Activated CD4-positive, alpha-beta memory T cell treated with anti-CD3 and anti-CD28 coated beads for 36 hours (primary cell): ENCODE measurements at regions not wholly inside any gene's neighbourhood (a gene's known extent, or its start where the extent isn't known, plus 50 kb on each side); places are given as distances from the start of the nearest gene placed in this dataset.
"Not testable (repeated sequence)": the region's sequence is repeated elsewhere in the genome, so short reads cannot be mapped to it uniquely, and the experiment has no call there.

Experiments used
- CTCF ChIA-PET: fragments of 350-600 bp; sonication (Branson Sonifier 250); formaldehyde crosslinking; loops from one replicate; lab custom pipeline; 2021; ENCODE audit warnings: antibody characterized with exemption, inconsistent platforms; lab: Charles Lee
- POLR2A ChIA-PET: fragments of 350-600 bp; sonication (Branson Sonifier 250); formaldehyde crosslinking; loops from one replicate; lab custom pipeline; 2021; ENCODE audit warnings: antibody characterized with exemption; lab: Charles Lee
- DNase-seq: peaks from one replicate; pipeline ENCODE4 v3.0.0-alpha.2; 2020
- H3K27ac Mint-ChIP-seq: one replicate; pipeline ENCODE4 v1.8.0; 2021; ENCODE audit warnings: mixed read lengths
- H3K27me3 Mint-ChIP-seq: one replicate; pipeline ENCODE4 v1.8.0; 2021; ENCODE audit warnings: mixed read lengths
- H3K36me3 Mint-ChIP-seq: one replicate; pipeline ENCODE4 v1.8.0; 2021; ENCODE audit warnings: mixed read lengths
- H3K4me1 Mint-ChIP-seq: one replicate; pipeline ENCODE4 v1.8.0; 2021; ENCODE audit warnings: low read depth, mixed read lengths
- H3K4me3 Mint-ChIP-seq: one replicate; pipeline ENCODE4 v1.8.0; 2021; ENCODE audit warnings: mild to moderate bottlenecking, mixed read lengths
- H3K9me3 Mint-ChIP-seq: one replicate; pipeline ENCODE4 v1.8.0; 2021; ENCODE audit warnings: mixed read lengths
- intact Hi-C: fragments of 100-400 bp; cut with micrococcal nuclease; formaldehyde crosslinking; loops from one replicate; pipeline ENCODE4 v1.15.1; 2023

DNA sequence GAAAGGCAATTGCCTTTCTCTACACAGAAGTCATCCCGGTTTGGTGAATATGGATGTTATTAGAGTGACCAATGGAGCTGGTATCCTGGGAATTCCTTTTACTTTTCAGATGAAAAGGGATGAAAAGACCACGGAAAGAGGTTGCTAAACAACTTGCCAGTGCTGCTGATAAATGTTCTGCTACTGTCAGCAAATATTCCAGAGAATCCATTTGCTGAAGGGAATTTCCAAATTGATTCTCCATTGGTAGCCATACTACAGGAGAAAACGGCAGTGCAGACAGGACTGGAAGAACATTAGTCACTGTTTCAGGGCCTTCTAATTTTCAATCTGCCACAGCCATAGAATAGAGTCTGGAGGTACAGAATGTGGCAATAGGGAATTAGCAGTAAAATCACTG is 451.5 kb downstream of the PCDH11X start:
- Mint-ChIP-seq H3K27ac (no peak overlapping the region), H3K27me3 (no peaks in the 10 kb centered on the region)
- intact Hi-C loops: no loop called here

DNA sequence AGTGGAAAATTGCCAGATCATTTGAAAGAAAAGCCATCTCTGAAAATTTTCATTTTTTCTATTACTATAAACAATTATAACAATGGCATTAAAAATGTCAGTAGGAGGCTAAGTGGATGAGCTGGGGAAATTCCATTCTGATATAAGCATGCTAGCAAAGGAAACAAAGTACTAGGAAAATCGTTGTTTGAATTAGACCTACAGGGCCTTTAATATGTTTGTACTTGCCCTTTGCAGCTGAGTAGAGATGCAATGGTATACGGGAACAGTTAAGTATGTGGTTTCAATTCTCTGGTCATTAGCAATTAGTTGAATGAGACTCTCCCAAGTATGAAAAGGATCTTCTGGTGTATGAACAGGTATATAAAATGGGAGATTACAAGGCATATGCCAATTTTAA is 452.2 kb downstream of the PCDH11X start:
- ChIA-PET POLR2A (no interaction called here), CTCF (no interaction called here)
- no peaks in the 10 kb centered on the region for H3K36me3 Mint-ChIP-seq
- no peak overlapping the region for H3K4me3 Mint-ChIP-seq
- H3K27ac Mint-ChIP-seq: no peak overlapping the region
- no peaks in the 10 kb centered on the region for H3K27me3 Mint-ChIP-seq
- DNase-seq: no peak
- intact Hi-C loops: no loop called here
- H3K4me1 Mint-ChIP-seq: no peaks in the 10 kb centered on the region
- no peaks in the 10 kb centered on the region for H3K9me3 Mint-ChIP-seq

More for the DNA sequence above, 451.5 kb downstream of the PCDH11X start:
- CTCF ChIA-PET: no interaction called here
- Mint-ChIP-seq H3K4me1 (no peaks in the 10 kb centered on the region), H3K9me3 (no peaks in the 10 kb centered on the region), H3K36me3 (no peaks in the 10 kb centered on the region), H3K4me3 (no peak overlapping the region)
- no peak for DNase-seq
- POLR2A ChIA-PET: no interaction called here

DNA sequence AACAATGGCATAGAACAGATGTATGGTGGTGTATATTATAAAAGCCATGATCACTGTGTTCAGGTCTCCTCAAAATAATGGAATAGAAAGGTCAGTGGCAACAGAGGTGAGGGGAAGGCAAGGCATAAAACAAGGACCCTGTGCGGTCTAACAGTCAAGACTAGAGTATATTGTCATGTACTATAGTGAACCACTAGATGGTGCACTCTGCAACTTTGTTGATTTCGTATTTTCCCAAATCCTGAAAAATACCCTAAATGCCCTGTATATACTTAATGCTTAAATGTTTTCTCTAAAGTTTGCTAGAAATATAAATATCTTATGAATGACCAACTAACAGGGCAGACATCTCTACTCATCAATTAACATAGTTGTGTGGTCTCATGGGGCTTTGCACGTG is 453.0 kb downstream of the PCDH11X start:
- no peaks in the 10 kb centered on the region for H3K36me3 Mint-ChIP-seq
- intact Hi-C loops: no loop called here
- no peak overlapping the region for H3K4me3 Mint-ChIP-seq
- no peaks in the 10 kb centered on the region for H3K27me3 Mint-ChIP-seq
- H3K4me1 Mint-ChIP-seq: no peaks in the 10 kb centered on the region
- H3K27ac Mint-ChIP-seq: no peak overlapping the region
- POLR2A ChIA-PET: no interaction called here
- no peaks in the 10 kb centered on the region for H3K9me3 Mint-ChIP-seq
- CTCF ChIA-PET: no interaction called here
- DNase-seq: no peak

DNA sequence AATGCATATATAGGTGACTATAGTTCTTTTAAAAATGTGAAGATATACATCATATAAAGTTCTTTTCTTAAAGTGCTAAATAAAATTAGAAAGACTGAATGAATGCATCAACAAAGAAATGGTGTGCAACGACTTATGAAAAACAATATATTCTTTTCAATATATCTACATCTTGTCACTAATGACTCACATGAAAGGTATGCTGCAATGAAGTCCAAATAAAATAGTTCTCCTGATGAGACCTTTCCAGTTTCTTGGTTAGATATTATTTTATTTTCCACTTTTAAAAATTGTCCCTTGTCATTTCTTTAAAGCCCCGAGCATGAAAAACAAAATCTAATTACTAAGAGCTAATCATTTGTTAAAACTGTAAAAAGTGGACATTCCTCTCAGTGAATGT is 462.1 kb downstream of the PCDH11X start:
- CTCF ChIA-PET: no interaction called here
- Mint-ChIP-seq H3K4me3 (no peak overlapping the region), H3K27me3 (no peaks in the 10 kb centered on the region), H3K27ac (no peak overlapping the region), H3K4me1 (no peaks in the 10 kb centered on the region), H3K36me3 (no peaks in the 10 kb centered on the region), H3K9me3 (no peaks in the 10 kb centered on the region)
- DNase-seq: no peak
- intact Hi-C loops: no loop called here
- POLR2A ChIA-PET: no interaction called here

DNA sequence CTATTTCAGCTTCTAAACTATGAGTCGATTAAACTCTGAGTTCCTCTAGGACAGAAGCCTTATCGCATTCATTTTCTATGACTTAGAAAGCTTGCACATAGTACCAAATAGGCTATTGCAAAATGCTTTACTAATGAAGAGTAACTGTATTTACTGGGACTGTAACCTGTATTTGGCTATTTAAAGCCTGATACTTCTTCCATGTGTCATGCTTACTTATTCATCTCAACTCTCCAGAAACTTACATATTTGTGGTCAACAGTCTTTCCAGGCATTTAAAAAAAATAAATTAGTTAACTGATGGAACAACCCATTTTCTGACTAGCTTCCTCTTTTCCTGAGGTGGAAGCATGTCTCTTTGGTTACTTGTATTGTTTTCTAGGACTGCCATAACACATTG is 467.9 kb downstream of the PCDH11X start:
- intact Hi-C loops: no loop called here
- Mint-ChIP-seq H3K4me1 (no peaks in the 10 kb centered on the region), H3K36me3 (no peaks in the 10 kb centered on the region), H3K27ac (no peak overlapping the region), H3K4me3 (no peak overlapping the region), H3K9me3 (no peaks in the 10 kb centered on the region), H3K27me3 (no peaks in the 10 kb centered on the region)
- no peak for DNase-seq
- ChIA-PET CTCF (no interaction called here), POLR2A (no interaction called here)

DNA sequence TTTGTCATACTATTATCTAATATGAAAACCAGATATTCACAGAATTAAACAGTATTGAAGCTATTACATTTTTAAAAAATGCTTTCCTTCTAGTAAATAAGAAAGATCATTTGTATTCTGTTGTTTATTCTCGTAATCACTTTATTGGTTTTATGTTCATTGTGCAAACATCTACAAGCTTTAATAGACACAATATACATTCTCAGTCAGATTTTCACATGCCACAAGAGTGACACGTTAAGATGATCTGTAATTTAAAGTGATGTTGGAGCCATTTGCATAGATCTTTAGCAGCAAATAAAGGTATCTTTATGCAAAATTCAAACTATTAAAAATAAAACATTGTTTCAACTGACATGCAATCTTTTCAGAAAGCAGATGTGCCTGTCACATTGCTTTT is 469.9 kb downstream of the PCDH11X start:
- Mint-ChIP-seq H3K36me3 (no peaks in the 10 kb centered on the region), H3K27ac (no peak overlapping the region), H3K4me3 (no peak overlapping the region), H3K9me3 (no peaks in the 10 kb centered on the region), H3K27me3 (no peaks in the 10 kb centered on the region), H3K4me1 (no peaks in the 10 kb centered on the region)
- ChIA-PET CTCF (no interaction called here), POLR2A (no interaction called here)
- intact Hi-C loops: no loop called here
- no peak for DNase-seq

DNA sequence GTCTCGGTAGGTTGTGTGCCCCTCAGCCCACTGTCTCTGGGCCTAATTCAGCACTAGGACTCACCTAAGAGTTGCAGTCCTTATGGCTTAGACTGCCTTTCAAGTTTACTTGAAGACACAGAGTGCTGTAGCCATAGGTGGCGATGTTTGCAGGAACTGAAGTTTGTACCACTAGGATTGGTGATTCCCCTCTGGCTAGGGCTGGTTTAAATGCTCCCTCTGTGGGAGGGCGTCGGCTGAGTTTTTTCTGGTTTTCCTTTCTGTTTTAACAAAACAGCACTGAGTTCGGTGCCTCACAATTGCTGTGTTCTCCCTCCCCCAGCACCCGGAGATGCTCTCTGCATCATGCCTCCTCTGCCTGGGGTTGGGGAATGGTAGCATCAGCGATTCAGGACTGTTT is 480.9 kb downstream of the PCDH11X start:
- intact Hi-C loops: no loop called here
- Mint-ChIP-seq H3K4me1 (no peaks in the 10 kb centered on the region), H3K27ac (no peak overlapping the region), H3K9me3 (peaks cover 5% of the 10 kb centered on the region), H3K36me3 (no peaks in the 10 kb centered on the region), H3K27me3 (no peaks in the 10 kb centered on the region), H3K4me3 (no peak overlapping the region)
- DNase-seq: no peak
- POLR2A ChIA-PET: no interaction called here
- CTCF ChIA-PET: no interaction called here

DNA sequence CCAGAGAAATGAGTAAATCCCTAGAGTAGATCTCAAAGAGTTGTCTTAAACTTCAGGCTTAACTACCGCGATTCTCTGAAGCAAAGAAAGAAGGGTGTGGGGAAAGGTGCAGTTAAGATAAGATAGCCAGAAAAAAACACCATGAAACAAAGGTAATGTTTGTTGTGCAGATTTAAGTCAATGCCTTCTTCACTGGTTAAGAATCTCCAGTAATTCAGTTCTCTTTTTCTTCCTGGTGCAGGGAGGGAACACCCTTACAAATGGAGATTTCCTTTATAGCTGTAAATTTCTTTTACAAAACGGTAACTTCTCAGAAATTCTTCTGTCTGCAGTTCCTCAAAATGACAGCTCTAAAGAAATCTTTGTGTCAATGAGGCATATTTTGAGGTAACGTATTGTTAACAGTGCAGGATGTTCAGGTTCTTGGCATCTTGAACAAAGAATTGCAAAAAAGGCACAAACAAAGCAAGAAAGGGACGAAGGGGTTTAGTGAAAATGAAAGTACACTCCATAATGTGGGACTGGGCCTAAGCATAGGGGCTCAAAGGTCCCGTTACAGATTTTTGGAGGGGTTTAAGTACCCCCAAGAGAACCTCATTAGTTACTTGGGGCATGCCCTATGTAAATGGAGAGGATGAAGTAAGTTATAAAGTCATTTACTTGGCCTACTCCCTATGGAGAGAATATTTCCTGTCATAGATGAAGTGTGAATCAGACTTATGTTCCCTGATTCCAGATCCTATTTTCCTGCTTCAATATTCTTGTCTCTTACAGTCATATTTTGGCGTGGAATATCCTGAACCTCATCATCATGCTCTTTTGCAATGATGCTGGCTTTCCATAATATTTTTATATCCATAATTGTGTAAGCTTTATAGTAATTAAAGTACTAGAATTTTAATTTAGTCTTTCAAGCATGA is 492.0 kb downstream of the PCDH11X start:
- H3K27me3 Mint-ChIP-seq: no peaks in the 10 kb centered on the region
- no peak overlapping the region for H3K27ac Mint-ChIP-seq
- no peak overlapping the region for H3K4me3 Mint-ChIP-seq
- no peak for DNase-seq
- H3K4me1 Mint-ChIP-seq: no peaks in the 10 kb centered on the region
- CTCF ChIA-PET: no interaction called here
- intact Hi-C loops: no loop called here
- no peaks in the 10 kb centered on the region for H3K9me3 Mint-ChIP-seq
- POLR2A ChIA-PET: no interaction called here
- no peaks in the 10 kb centered on the region for H3K36me3 Mint-ChIP-seq

DNA sequence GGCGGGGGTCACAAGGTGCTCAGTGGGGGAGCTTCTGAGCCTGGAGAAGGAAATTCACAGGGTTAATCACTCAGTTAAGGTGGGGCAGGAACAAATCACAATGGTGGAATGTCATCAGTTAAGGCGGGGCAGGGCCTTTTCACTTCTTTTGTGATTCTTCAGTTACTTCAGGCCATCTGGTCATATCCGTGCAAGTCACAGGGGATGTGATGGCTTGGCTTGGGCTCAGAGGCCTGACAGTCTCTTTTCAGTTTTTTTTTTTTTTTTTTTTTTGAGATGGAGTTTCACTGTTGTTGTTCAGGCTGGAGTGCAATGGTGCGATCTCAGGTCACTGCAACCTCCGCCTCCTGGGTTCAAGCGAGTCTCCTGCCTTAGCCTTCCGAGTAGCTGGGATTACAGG is 499.4 kb downstream of the PCDH11X start:
- DNase-seq, H3K36me3 Mint-ChIP-seq, POLR2A ChIA-PET, CTCF ChIA-PET, H3K4me1 Mint-ChIP-seq, H3K9me3 Mint-ChIP-seq, H3K27ac Mint-ChIP-seq, intact Hi-C loops, H3K4me3 Mint-ChIP-seq, H3K27me3 Mint-ChIP-seq: not testable (repeated sequence)

DNA sequence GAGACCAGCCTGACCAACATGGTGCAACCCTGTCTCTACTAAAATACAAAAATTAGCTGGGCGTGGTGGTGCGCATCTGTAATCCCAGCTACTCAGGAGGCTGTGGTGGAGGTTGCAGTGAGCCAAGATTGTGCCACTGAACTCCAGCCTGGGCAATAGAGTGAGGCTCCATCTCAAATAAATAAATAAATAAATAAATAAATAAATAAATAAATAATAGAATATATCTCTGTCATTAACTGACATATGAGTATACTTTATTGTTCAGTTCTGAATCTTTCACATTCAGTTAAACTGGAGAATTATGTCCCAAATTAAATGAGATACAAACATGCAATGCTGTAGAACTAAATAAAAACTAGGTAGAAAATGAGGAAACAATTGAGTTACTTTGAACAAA is 501.2 kb downstream of the PCDH11X start:
- H3K27me3 Mint-ChIP-seq, H3K36me3 Mint-ChIP-seq, H3K27ac Mint-ChIP-seq, H3K9me3 Mint-ChIP-seq, H3K4me3 Mint-ChIP-seq, H3K4me1 Mint-ChIP-seq, POLR2A ChIA-PET, DNase-seq, CTCF ChIA-PET, intact Hi-C loops: not testable (repeated sequence)

DNA sequence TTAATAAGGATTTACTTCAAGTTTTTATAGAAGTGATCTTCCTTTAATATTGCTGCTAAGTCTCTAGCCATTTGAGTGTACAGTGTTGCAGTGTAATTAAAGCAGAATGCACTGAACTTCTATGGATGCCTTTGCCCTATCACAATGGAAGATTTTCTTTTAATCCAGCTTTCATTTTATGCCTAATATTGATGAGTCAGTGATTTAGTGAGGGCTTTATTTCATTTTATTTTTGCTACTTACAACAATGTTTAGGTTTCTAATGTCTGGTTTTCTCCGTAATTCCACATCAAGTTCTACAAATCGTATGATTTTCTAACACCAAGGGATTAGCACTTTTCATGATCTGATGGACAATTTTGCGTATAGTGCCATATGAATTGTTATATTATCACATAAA is 504.1 kb downstream of the PCDH11X start:
- POLR2A ChIA-PET: no interaction called here
- CTCF ChIA-PET: no interaction called here
- DNase-seq: no peak
- Mint-ChIP-seq H3K36me3 (no peaks in the 10 kb centered on the region), H3K4me3 (no peak overlapping the region), H3K27me3 (no peaks in the 10 kb centered on the region), H3K4me1 (no peaks in the 10 kb centered on the region), H3K27ac (no peak overlapping the region), H3K9me3 (no peaks in the 10 kb centered on the region)
- intact Hi-C loops: no loop called here

DNA sequence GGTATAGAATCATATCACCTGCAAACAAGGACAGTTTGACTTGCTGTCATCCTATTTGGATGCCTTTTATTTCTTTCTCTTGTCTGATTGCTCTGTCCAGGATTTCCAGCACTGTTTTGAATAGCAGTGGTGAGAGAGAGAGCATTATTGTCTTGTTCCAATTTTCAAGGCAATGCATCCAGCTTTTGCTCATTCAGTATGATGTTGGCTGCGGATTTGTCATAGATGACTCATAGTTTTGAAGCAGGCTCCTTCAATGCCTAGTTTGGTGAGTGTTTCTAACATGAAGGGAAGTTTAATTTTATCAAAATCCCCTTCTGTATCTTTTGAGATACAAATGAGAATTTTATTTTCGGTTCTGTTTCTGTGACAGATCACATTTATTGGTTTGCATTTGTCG is 518.9 kb downstream of the PCDH11X start:
- DNase-seq, H3K4me1 Mint-ChIP-seq, POLR2A ChIA-PET, H3K27ac Mint-ChIP-seq, CTCF ChIA-PET, H3K36me3 Mint-ChIP-seq, H3K27me3 Mint-ChIP-seq, H3K9me3 Mint-ChIP-seq, intact Hi-C loops, H3K4me3 Mint-ChIP-seq: not testable (repeated sequence)

DNA sequence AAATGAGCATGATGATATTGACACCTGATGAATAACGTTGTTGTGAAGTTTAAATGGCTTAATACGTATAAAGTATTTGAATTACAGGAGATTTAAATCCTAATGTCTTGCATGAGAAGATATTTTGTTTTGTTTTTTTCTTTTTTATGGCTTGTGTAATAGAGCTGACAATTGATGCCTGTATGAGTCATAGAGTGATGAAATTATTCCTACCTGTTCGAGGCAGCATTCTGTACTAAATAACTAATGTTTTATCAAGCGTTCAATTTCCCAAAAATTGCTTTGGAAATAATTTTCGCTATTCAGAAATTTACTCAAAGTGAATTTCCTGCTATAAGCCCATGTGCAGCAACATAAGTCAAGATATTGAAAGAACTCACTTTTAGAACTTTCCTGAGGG is 554.0 kb downstream of the PCDH11X start:
- H3K9me3 Mint-ChIP-seq, H3K27me3 Mint-ChIP-seq, intact Hi-C loops, H3K4me1 Mint-ChIP-seq, POLR2A ChIA-PET, H3K4me3 Mint-ChIP-seq, H3K27ac Mint-ChIP-seq, DNase-seq, H3K36me3 Mint-ChIP-seq, CTCF ChIA-PET: not testable (repeated sequence)
